ENCODE measurements at regions not wholly inside any gene's neighbourhood (a gene's known extent, or its start where the extent isn't known, plus 50 kb on each side); places are given as distances from the start of the nearest gene placed in this dataset.

GRCh38 chr13:59346999-59347723 lies 816.6 kb downstream of the DIAPH3 start:
- DNase-seq = no peak
- no peak overlapping the region for H3K27ac ChIP-seq
- no peak for TF ChIP-seq CTCF (IDR thresholded peaks at IDR 0.05; ENCODE audit: low read depth, low read length)
- H3K9me3 ChIP-seq (ENCODE audit: severe bottlenecking) = no peaks in the 10 kb centered on the region
- no peak overlapping the region for H3K4me3 ChIP-seq (ENCODE audit: low read depth, low read length)
- no peaks in the 10 kb centered on the region for H3K36me3 ChIP-seq
- H3K27me3 ChIP-seq (ENCODE audit: insufficient read depth, low read depth, severe bottlenecking) = no peaks in the 10 kb centered on the region

GRCh38 chr13:59348617-59349016 lies 815.1 kb downstream of the DIAPH3 start:
- Histone ChIP-seq H3K27ac (no peak overlapping the region), H3K9me3 (ENCODE audit: severe bottlenecking) (no peaks in the 10 kb centered on the region), H3K4me3 (ENCODE audit: low read depth, low read length) (no peak overlapping the region), H3K27me3 (ENCODE audit: insufficient read depth, low read depth, severe bottlenecking) (no peaks in the 10 kb centered on the region), H3K36me3 (no peaks in the 10 kb centered on the region)
- no peak for DNase-seq
- TF ChIP-seq CTCF (IDR thresholded peaks at IDR 0.05; ENCODE audit: low read depth, low read length) = no peak

- no peak overlapping the region for H3K27ac ChIP-seq
- DNase-seq = no peak
- H3K4me3 ChIP-seq (ENCODE audit: low read depth, low read length) = no peak overlapping the region
- no peaks in the 10 kb centered on the region for H3K9me3 ChIP-seq (ENCODE audit: severe bottlenecking)
- H3K27me3 ChIP-seq (ENCODE audit: insufficient read depth, low read depth, severe bottlenecking) = no peaks in the 10 kb centered on the region
- H3K36me3 ChIP-seq = no peaks in the 10 kb centered on the region
- TF ChIP-seq CTCF (IDR thresholded peaks at IDR 0.05; ENCODE audit: low read depth, low read length) = no peak
Measured at GRCh38 chr13:59352600-59352999, 811.1 kb downstream of the DIAPH3 start.

GRCh38 chr13:59354665-59355369 lies 808.9 kb downstream of the DIAPH3 start:
- H3K4me3 ChIP-seq (ENCODE audit: low read depth, low read length) = no peak overlapping the region
- no peaks in the 10 kb centered on the region for H3K9me3 ChIP-seq (ENCODE audit: severe bottlenecking)
- no peak for TF ChIP-seq CTCF (IDR thresholded peaks at IDR 0.05; ENCODE audit: low read depth, low read length)
- H3K27me3 ChIP-seq (ENCODE audit: insufficient read depth, low read depth, severe bottlenecking) = no peaks in the 10 kb centered on the region
- H3K36me3 ChIP-seq = no peaks in the 10 kb centered on the region
- no peak overlapping the region for H3K27ac ChIP-seq
- DNase-seq = no peak

- Histone ChIP-seq H3K4me3 (ENCODE audit: low read depth, low read length) (no peak overlapping the region), H3K36me3 (no peaks in the 10 kb centered on the region), H3K27me3 (ENCODE audit: insufficient read depth, low read depth, severe bottlenecking) (no peaks in the 10 kb centered on the region), H3K27ac (no peak overlapping the region), H3K9me3 (ENCODE audit: severe bottlenecking) (no peaks in the 10 kb centered on the region)
- no peak for DNase-seq
- TF ChIP-seq CTCF (IDR thresholded peaks at IDR 0.05; ENCODE audit: low read depth, low read length) = no peak
Measured at GRCh38 chr13:59356607-59357006, 807.1 kb downstream of the DIAPH3 start.

Data from WERI-Rb-1 (cell line).